Parathyroid adenoma (tissue), 2 donors: ENCODE measurements at regions not wholly inside any gene's neighbourhood (a gene's known extent, or its start where the extent isn't known, plus 50 kb on each side); places are given as distances from the start of the nearest gene placed in this dataset.

ENCODE experiments used
- H2AFZ ChIP-seq: fragments of 300-600 bp; sonication (generic); one replicate; pipeline ENCODE4 v1.7.0; 2017; ENCODE audit warnings: antibody characterized with exemption, mild to moderate bottlenecking
- H3K27ac ChIP-seq: fragments of 300-600 bp; sonication (generic); one replicate; pipeline ENCODE4 v1.7.0; 2017
- H3K27me3 ChIP-seq: fragments of 300-600 bp; sonication (generic); one replicate; pipeline ENCODE4 v1.7.0; 2017; ENCODE audit warnings: low read length; ENCODE audit not compliant: control insufficient read depth, insufficient read depth
- H3K36me3 ChIP-seq: fragments of 300-600 bp; sonication (generic); one replicate; pipeline ENCODE4 v1.7.0; 2017; ENCODE audit warnings: low read length; ENCODE audit not compliant: control insufficient read depth, insufficient read depth
- H3K4me1 ChIP-seq: fragments of 300-600 bp; sonication (generic); one replicate; pipeline ENCODE4 v1.7.0; 2017; ENCODE audit warnings: control low read depth
- H3K4me2 ChIP-seq: fragments of 300-600 bp; sonication (generic); one replicate; pipeline ENCODE4 v1.7.0; 2017; ENCODE audit warnings: low read length
- H3K4me3 ChIP-seq: fragments of 300-600 bp; sonication (generic); one replicate; pipeline ENCODE4 v1.7.0; 2017; ENCODE audit warnings: low read depth, low read length
- H3K79me2 ChIP-seq: fragments of 300-600 bp; sonication (generic); one replicate; pipeline ENCODE4 v1.7.0; 2017; ENCODE audit warnings: control low read depth
- H3K9ac ChIP-seq: fragments of 300-600 bp; sonication (generic); one replicate; pipeline ENCODE4 v1.7.0; 2017; ENCODE audit warnings: mild to moderate bottlenecking
- H3K9me3 ChIP-seq: fragments of 300-600 bp; sonication (generic); one replicate; pipeline ENCODE4 v1.7.0; 2017; ENCODE audit warnings: low read length; ENCODE audit not compliant: control insufficient read depth
- TF ChIP-seq, protein P1 (sequence below): fragments of 300-600 bp; sonication (generic); IDR thresholded peaks from one replicate; pipeline ENCODE4 v1.7.0; 2017; ENCODE audit warnings: antibody characterized with exemption, mild to moderate bottlenecking
- donor health status: primary hyperparathyroidism.

DNA sequence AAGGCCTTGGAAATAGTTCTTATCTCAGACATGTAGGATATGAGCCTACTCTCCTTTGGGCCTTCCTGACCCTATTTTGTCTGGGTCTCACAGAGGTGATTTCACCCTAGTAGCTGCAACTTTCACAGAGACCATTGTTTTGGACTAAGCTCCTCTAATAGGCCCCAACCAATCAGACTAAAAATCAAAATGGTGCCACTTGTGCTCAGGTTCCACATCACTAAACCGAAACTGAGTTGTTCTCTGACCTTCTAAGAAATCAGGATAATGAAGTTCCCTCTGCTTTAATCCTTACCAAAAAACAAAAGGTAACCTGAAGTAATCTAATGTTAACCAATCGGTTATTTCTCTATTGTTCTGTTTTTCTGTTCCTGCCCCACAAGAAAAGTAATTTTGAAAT lies 143.6 kb downstream of the CD24 start:
- no peak overlapping the region for H3K27ac ChIP-seq
- no peaks in the 10 kb centered on the region for H3K9me3 ChIP-seq
- H3K9ac ChIP-seq: no peak overlapping the region
- no peak overlapping the region for H3K4me3 ChIP-seq
- H2AFZ ChIP-seq: no peak overlapping the region
- TF ChIP-seq, protein P1, sequence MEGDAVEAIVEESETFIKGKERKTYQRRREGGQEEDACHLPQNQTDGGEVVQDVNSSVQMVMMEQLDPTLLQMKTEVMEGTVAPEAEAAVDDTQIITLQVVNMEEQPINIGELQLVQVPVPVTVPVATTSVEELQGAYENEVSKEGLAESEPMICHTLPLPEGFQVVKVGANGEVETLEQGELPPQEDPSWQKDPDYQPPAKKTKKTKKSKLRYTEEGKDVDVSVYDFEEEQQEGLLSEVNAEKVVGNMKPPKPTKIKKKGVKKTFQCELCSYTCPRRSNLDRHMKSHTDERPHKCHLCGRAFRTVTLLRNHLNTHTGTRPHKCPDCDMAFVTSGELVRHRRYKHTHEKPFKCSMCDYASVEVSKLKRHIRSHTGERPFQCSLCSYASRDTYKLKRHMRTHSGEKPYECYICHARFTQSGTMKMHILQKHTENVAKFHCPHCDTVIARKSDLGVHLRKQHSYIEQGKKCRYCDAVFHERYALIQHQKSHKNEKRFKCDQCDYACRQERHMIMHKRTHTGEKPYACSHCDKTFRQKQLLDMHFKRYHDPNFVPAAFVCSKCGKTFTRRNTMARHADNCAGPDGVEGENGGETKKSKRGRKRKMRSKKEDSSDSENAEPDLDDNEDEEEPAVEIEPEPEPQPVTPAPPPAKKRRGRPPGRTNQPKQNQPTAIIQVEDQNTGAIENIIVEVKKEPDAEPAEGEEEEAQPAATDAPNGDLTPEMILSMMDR: no peak
- no peaks in the 10 kb centered on the region for H3K27me3 ChIP-seq
- H3K36me3 ChIP-seq: no peaks in the 10 kb centered on the region
- H3K79me2 ChIP-seq: no peaks in the 10 kb centered on the region
- H3K4me1 ChIP-seq: no peaks in the 10 kb centered on the region
- no peak overlapping the region for H3K4me2 ChIP-seq

DNA sequence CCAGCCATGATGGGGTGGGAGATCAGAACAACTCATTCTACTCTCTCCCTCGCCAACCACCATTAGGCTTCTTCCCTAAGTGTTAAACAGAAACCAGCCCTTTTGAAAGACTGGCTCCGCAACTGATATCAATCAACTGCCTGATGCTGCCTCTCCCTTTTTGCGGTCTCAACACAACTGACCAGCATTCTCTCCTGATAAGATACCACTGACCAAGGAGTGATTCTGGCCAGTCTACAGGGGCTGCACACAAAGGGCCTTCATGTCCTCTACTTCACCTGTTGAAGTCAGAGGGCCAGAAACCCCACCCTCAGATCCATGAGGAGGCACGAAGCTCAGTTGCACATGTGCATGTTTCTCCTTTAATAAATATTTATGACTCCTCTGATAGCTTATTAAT lies 145.1 kb downstream of the CD24 start:
- no peaks in the 10 kb centered on the region for H3K79me2 ChIP-seq
- no peak overlapping the region for H3K9ac ChIP-seq
- TF ChIP-seq, protein P1: no peak
- no peaks in the 10 kb centered on the region for H3K36me3 ChIP-seq
- H3K4me2 ChIP-seq: no peak overlapping the region
- no peak overlapping the region for H2AFZ ChIP-seq
- H3K9me3 ChIP-seq: no peaks in the 10 kb centered on the region
- H3K4me3 ChIP-seq: no peak overlapping the region
- no peaks in the 10 kb centered on the region for H3K4me1 ChIP-seq
- H3K27me3 ChIP-seq: no peaks in the 10 kb centered on the region
- no peak overlapping the region for H3K27ac ChIP-seq

DNA sequence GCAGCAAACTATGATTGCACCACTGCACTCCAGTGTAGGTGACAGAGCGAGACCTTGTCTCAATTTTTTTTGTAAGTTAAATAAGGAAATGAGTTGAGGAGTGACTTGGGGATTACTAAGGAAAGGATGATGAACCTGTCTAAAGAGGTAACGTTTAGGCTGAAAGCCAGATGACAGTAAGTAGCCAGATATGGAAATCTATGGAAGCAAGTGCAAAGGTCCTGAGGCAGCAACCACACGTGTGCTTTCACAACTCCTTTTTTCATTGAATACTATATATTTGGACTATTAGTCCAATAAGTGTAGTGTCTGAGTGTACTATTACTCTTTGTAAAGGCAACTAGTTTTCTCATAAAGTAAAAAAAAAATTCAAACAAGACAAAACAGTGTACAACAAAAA lies 147.4 kb downstream of the CD24 start:
- Histone ChIP-seq H3K27me3 (no peaks in the 10 kb centered on the region), H3K9ac (no peak overlapping the region), H3K4me1 (no peaks in the 10 kb centered on the region), H3K4me2 (no peak overlapping the region), H2AFZ (no peak overlapping the region), H3K9me3 (no peaks in the 10 kb centered on the region), H3K79me2 (no peaks in the 10 kb centered on the region), H3K27ac (no peak overlapping the region), H3K4me3 (no peak overlapping the region), H3K36me3 (no peaks in the 10 kb centered on the region)
- TF ChIP-seq, protein P1: no peak

DNA sequence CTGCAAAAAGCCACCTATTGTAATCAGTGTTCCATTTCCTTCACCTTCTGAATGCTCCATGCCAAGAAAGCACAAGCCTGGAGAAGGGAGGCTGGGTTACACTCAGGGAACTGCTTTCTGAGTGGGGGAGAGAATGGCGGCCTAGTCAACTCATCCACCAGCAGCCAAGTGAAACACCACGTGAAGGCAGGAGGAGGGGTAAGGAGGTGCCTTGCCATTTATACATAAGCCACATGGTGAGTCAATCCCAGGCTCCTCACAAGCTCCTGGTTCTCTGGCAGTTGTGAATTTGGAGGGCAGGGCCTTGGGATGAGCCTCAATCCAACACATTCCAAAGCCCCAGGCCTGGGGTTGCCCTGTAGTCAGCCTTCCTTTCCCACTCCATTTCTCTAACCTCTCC lies 149.4 kb downstream of the CD24 start:
- no peak overlapping the region for H3K27ac ChIP-seq
- H3K4me3 ChIP-seq: no peak overlapping the region
- no peaks in the 10 kb centered on the region for H3K4me1 ChIP-seq
- H2AFZ ChIP-seq: no peak overlapping the region
- H3K79me2 ChIP-seq: no peaks in the 10 kb centered on the region
- no peaks in the 10 kb centered on the region for H3K27me3 ChIP-seq
- no peaks in the 10 kb centered on the region for H3K9me3 ChIP-seq
- TF ChIP-seq, protein P1: no peak
- H3K9ac ChIP-seq: no peak overlapping the region
- no peaks in the 10 kb centered on the region for H3K36me3 ChIP-seq
- no peak overlapping the region for H3K4me2 ChIP-seq

DNA sequence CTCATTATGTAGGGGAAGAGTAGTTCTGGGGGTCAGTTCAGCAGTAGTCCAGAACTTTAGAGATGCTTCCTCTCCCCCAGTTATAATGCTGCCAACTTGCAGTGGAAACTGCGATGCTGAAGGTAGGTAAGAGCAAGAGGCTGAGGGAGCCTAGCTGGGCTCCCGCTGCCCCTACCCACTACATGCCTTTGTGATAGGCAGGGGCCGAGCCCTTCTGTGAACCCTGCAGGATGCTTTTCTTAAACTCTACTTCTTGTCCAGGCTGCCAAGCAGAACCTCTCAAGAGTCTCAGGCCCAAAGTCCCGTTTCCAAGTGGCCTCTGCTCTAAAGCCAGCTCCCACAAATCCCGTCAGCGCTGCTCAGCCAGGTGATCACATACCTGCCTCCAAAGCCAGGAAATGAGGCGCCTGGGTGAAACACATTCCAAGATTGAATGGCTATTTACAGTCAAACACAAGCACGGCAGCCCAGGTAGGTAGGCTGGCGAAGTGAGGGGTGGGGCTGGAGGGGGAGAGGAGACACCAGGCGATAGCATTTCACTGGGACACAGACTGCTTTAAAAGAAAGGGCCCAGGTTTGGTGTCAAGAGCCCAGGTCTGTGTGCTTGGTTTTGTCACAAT lies 150.7 kb downstream of the CD24 start:
- Histone ChIP-seq H3K79me2 (no peaks in the 10 kb centered on the region), H3K27ac (no peak overlapping the region), H3K9ac (no peak overlapping the region), H2AFZ (no peak overlapping the region), H3K9me3 (no peaks in the 10 kb centered on the region), H3K4me3 (no peak overlapping the region), H3K36me3 (no peaks in the 10 kb centered on the region), H3K27me3 (no peaks in the 10 kb centered on the region), H3K4me2 (no peak overlapping the region), H3K4me1 (no peaks in the 10 kb centered on the region)
- TF ChIP-seq, protein P1: no peak
